ENCODE measurements at regions not wholly inside any gene's neighbourhood (a gene's known extent, or its start where the extent isn't known, plus 50 kb on each side); places are given as distances from the start of the nearest gene placed in this dataset.

GRCh38 chr3:164407111-164407510 is 671.2 kb downstream of the SI start:
- TF ChIP-seq CTCF (IDR thresholded peaks at IDR 0.05) (no peak), POLR2A (IDR thresholded peaks at IDR 0.05) (no peak)
